NCI-H2227 treated with DMSO at 0.1 percent for 48 hours (cell line): ENCODE measurements at regions not wholly inside any gene's neighbourhood (a gene's known extent, or its start where the extent isn't known, plus 50 kb on each side); places are given as distances from the start of the nearest gene placed in this dataset.
A peak's percentile ranks its signal among the peaks of the same experiment; 100 is the strongest.

ENCODE experiments used
- DNase-seq: peaks from one replicate; lab custom pipeline; 2025; lab: John Stamatoyannopoulos, UW

GRCh38 chr11:122399375-122399774 is 256.1 kb upstream of the UBASH3B start:
- DNase-seq: no peak

- no peak for DNase-seq
Measured at GRCh38 chr11:122398851-122399250, 256.7 kb upstream of the UBASH3B start.

GRCh38 chr11:122398167-122398566 is 257.4 kb upstream of the UBASH3B start:
- DNase-seq: no peak

- DNase-seq: no peak
Measured at GRCh38 chr11:122395282-122395681, 260.2 kb upstream of the UBASH3B start.

GRCh38 chr11:122394313-122394712 is 261.2 kb upstream of the UBASH3B start:
- DNase-seq: no peak

GRCh38 chr11:122393209-122393860 is 262.2 kb upstream of the UBASH3B start:
- DNase-seq: no peak

- DNase-seq: no peak
Measured at GRCh38 chr11:122392508-122392907, 263.0 kb upstream of the UBASH3B start.

- DNase-seq: no peak
Measured at GRCh38 chr11:122391049-122391448, 264.5 kb upstream of the UBASH3B start.

- DNase-seq: no peak
Measured at GRCh38 chr11:122383186-122383585, 267.2 kb upstream of the BLID start.

GRCh38 chr11:122375687-122376399 is 259.8 kb upstream of the BLID start:
- DNase-seq: no peak

- no peak for DNase-seq
Measured at GRCh38 chr11:122368796-122369195, 252.8 kb upstream of the BLID start.

- peak; percentile 18 for DNase-seq
Measured at GRCh38 chr11:122367809-122368231, 251.8 kb upstream of the BLID start.

GRCh38 chr11:122365610-122366360 is 249.8 kb upstream of the BLID start:
- DNase-seq: no peak

- no peak for DNase-seq
Measured at GRCh38 chr11:122363296-122363695, 247.3 kb upstream of the BLID start.

GRCh38 chr11:122362381-122362780 is 246.4 kb upstream of the BLID start:
- no peak for DNase-seq

- DNase-seq: no peak
Measured at GRCh38 chr11:122360875-122361274, 244.9 kb upstream of the BLID start.

GRCh38 chr11:122359081-122359571 is 243.1 kb upstream of the BLID start:
- peak; percentile 78 for DNase-seq

- DNase-seq: no peak
Measured at GRCh38 chr11:122358292-122358691, 242.3 kb upstream of the BLID start.

- DNase-seq: no peak
Measured at GRCh38 chr11:122355968-122356367, 240.0 kb upstream of the BLID start.

- DNase-seq: peak; percentile 60
Measured at GRCh38 chr11:122354025-122354697, 238.1 kb upstream of the BLID start.

- no peak for DNase-seq
Measured at GRCh38 chr11:122353561-122353960, 237.5 kb upstream of the BLID start.
